Activated naive CD4-positive, alpha-beta T cell treated with anti-CD3 and anti-CD28 coated beads for 36 hours (primary cell): ENCODE measurements at regions not wholly inside any gene's neighbourhood (a gene's known extent, or its start where the extent isn't known, plus 50 kb on each side); places are given as distances from the start of the nearest gene placed in this dataset.

Source experiments
- CTCF ChIA-PET: fragments of 350-600 bp; sonication (Branson Sonifier 250); formaldehyde crosslinking; loops from one replicate; lab custom pipeline; 2021; ENCODE audit warnings: antibody characterized with exemption; lab: Charles Lee
- DNase-seq: peaks from one replicate; pipeline ENCODE4 v3.0.0-alpha.2; 2020
- H3K27ac Mint-ChIP-seq: one replicate; pipeline ENCODE4 v1.8.0; 2021; ENCODE audit warnings: mild to moderate bottlenecking, mixed read lengths
- H3K27me3 Mint-ChIP-seq: one replicate; pipeline ENCODE4 v1.8.0; 2021; ENCODE audit warnings: low read depth, mixed read lengths
- H3K36me3 Mint-ChIP-seq: one replicate; pipeline ENCODE4 v1.8.0; 2021; ENCODE audit warnings: low read depth, mixed read lengths
- H3K4me1 Mint-ChIP-seq: one replicate; pipeline ENCODE4 v1.8.0; 2021; ENCODE audit warnings: low read depth, mixed read lengths
- H3K4me3 Mint-ChIP-seq: one replicate; pipeline ENCODE4 v1.8.0; 2021; ENCODE audit warnings: mild to moderate bottlenecking, moderate library complexity, mixed read lengths
- H3K9me3 Mint-ChIP-seq: one replicate; pipeline ENCODE4 v1.8.0; 2021; ENCODE audit warnings: mixed read lengths
- intact Hi-C: fragments of 100-400 bp; cut with micrococcal nuclease; formaldehyde crosslinking; loops from one replicate; pipeline ENCODE4 v1.15.1; 2023

DNA sequence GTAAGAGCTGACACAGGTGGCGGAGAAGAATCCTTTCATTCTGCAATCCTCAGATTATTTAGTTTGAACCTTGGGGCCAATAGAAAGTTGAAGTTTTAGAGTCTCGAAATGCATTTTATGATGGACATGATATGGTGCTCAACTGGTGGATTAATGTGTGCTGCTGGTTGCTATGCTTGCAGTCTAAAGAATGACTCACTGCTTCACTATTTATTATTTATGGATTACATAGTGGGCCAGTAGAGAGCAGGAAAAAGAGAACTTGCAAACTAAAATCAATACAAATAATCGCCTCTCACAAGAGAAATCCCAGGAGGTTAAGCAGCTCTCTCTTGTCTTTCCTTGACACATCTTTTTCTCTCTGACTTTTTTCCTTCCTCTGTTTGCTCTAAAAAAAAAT lies 2326.8 kb upstream of the AGA start:
- H3K27me3 Mint-ChIP-seq: no peaks in the 10 kb centered on the region
- intact Hi-C loops: no loop called here

DNA sequence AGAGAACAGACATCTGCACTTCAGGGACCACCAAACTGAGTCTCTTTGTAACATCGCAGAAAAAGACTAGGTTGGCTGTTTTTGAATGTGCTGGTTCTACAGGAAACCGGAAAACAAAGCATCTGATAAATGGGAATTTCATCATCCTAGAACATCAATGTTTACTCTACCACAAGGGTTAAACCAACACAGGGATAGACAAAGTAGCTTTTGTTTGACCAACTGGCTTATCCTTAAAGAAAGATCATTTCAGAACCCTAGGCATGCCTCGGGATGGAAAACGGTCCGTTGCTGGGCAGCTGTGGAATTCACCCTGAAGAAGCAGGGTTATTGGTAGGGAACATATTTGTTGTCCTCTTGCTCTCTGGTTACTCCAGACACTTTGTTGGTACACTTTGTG lies 2355.5 kb upstream of the AGA start:
- Mint-ChIP-seq H3K27me3 (no peaks in the 10 kb centered on the region), H3K9me3 (peaks cover 2% of the 10 kb centered on the region), H3K4me3 (no peak overlapping the region), H3K27ac (no peak overlapping the region), H3K4me1 (no peaks in the 10 kb centered on the region), H3K36me3 (no peaks in the 10 kb centered on the region)
- intact Hi-C loops: no loop called here
- DNase-seq: no peak
- CTCF ChIA-PET: no interaction called here

More for the DNA sequence above, 2326.8 kb upstream of the AGA start:
- H3K9me3 Mint-ChIP-seq: peaks cover 4% of the 10 kb centered on the region
- no peaks in the 10 kb centered on the region for H3K4me1 Mint-ChIP-seq
- CTCF ChIA-PET: no interaction called here
- no peak for DNase-seq
- H3K4me3 Mint-ChIP-seq: no peak overlapping the region
- no peaks in the 10 kb centered on the region for H3K36me3 Mint-ChIP-seq
- no peak overlapping the region for H3K27ac Mint-ChIP-seq

DNA sequence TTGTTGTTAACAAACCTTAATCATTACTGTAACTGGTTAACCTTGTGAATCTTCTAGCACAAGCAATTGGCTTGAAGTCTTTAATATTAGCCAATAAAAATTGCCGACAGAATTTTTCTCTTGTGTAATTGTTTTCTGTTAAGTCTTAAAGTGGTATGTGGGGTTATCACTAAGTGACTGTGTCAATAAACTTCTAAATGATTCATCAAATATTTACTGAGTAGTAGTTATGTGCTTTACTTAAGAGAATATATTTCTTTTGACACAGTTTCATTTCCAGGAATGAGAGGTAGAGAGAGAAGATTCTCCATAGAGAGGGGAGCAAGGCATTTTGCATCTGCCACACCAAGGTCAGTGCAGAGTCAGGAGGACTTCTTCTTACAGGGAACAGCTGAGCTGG lies 2361.6 kb upstream of the AGA start:
- H3K27me3 Mint-ChIP-seq: no peaks in the 10 kb centered on the region
- no peak overlapping the region for H3K4me3 Mint-ChIP-seq
- H3K36me3 Mint-ChIP-seq: no peaks in the 10 kb centered on the region
- no peak for DNase-seq
- H3K9me3 Mint-ChIP-seq: peaks cover 11% of the 10 kb centered on the region
- H3K27ac Mint-ChIP-seq: no peak overlapping the region
- intact Hi-C loops: no loop called here
- CTCF ChIA-PET: interaction anchor here (0.6 kb wide), 1 partner anchor 15 kb away, joined by 3 read pairs; no protein-coding TSS in a partner anchor
- H3K4me1 Mint-ChIP-seq: no peaks in the 10 kb centered on the region

DNA sequence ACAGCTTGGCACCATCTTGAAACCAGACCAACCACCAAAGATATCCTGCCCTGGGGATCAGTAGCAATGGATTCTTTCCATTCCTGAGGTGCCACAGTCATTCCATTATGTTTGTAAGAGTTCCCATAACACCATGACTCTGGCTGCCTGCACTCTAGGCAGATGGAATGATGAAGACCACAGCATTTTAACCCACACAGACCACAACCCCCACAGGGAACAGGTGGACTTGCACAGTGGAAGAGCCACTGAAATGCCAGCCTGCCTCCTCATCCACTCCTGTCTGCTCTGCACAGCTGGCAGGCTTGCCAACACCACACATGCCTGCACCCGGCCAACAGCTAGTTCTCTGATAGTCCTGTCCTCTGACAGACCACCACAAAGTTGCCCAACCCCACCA lies 2362.2 kb upstream of the AGA start:
- H3K4me1 Mint-ChIP-seq: no peaks in the 10 kb centered on the region
- no peaks in the 10 kb centered on the region for H3K27me3 Mint-ChIP-seq
- H3K27ac Mint-ChIP-seq: no peak overlapping the region
- H3K4me3 Mint-ChIP-seq: no peak overlapping the region
- DNase-seq: no peak
- CTCF ChIA-PET: no interaction called here
- no peaks in the 10 kb centered on the region for H3K36me3 Mint-ChIP-seq
- intact Hi-C loops: no loop called here
- peaks cover 11% of the 10 kb centered on the region for H3K9me3 Mint-ChIP-seq

DNA sequence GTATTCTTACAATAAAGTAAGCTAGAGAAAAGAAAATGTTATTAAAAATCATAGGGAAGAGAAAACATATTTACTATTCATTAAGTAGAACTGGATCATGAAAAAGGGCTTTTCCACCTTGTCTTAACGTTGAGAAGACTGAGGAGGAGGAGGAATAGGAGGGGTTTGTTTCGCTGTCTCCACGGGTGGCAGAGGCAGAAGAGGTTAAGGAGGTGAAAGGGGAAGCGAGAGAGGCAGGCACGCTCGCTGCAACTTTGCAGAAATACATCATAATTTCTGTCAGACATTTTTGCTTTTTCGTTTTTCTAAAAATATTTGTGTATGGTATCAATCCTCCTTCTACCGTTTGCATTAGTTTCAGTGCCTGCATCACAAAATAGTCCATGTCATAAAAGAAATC lies 2375.1 kb upstream of the AGA start:
- CTCF ChIA-PET: no interaction called here
- DNase-seq: no peak
- H3K36me3 Mint-ChIP-seq: no peaks in the 10 kb centered on the region
- H3K4me3 Mint-ChIP-seq: no peak overlapping the region
- H3K27ac Mint-ChIP-seq: no peak overlapping the region
- peaks cover 5% of the 10 kb centered on the region for H3K9me3 Mint-ChIP-seq
- no peaks in the 10 kb centered on the region for H3K27me3 Mint-ChIP-seq
- no peaks in the 10 kb centered on the region for H3K4me1 Mint-ChIP-seq
- intact Hi-C loops: no loop called here

DNA sequence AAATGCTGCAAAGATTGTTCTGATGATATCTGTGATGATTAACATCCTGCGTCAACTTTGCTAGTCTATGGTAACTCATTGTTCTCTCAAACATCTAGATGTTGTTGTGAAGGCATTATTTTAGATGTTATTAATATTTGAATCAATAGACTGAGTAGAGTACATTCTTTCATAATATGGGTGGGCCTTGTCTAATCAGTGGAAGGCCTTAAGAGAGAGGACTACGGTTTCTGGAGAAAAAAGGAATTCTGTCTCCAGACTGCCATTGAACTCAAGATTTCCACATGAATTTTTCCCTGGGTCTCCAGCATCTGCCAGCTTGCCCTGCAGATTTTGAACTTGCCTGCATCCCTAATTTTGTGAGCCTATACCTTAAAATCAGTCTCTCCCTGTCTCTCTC lies 2381.1 kb upstream of the AGA start:
- Mint-ChIP-seq H3K36me3 (no peaks in the 10 kb centered on the region), H3K9me3 (no peaks in the 10 kb centered on the region), H3K4me3 (no peak overlapping the region), H3K27me3 (no peaks in the 10 kb centered on the region), H3K4me1 (no peaks in the 10 kb centered on the region), H3K27ac (no peak overlapping the region)
- CTCF ChIA-PET: no interaction called here
- intact Hi-C loops: no loop called here
- no peak for DNase-seq

DNA sequence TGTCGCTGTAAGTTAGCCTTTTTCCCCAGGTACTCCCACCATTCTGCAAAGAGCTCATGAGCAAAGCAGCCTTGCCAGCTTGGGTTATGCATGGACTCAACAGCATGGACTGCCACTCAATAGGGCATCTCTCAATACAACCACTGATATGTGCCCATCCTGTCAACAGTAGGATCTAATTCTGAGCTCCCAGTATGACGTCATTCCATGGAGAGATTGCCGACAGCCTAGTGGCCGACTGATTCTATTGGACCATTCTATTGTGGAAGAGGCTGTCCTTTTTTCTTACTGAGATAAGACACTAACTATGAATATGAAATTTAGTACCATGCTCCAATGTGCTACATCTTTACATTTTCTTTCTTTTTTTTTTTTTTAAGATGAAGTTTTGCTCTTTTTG lies 2389.0 kb upstream of the AGA start:
- Mint-ChIP-seq H3K36me3 (no peaks in the 10 kb centered on the region), H3K27ac (no peak overlapping the region), H3K4me3 (no peak overlapping the region), H3K27me3 (no peaks in the 10 kb centered on the region), H3K9me3 (peaks cover 10% of the 10 kb centered on the region), H3K4me1 (no peaks in the 10 kb centered on the region)
- no peak for DNase-seq
- intact Hi-C loops: no loop called here
- CTCF ChIA-PET: no interaction called here

DNA sequence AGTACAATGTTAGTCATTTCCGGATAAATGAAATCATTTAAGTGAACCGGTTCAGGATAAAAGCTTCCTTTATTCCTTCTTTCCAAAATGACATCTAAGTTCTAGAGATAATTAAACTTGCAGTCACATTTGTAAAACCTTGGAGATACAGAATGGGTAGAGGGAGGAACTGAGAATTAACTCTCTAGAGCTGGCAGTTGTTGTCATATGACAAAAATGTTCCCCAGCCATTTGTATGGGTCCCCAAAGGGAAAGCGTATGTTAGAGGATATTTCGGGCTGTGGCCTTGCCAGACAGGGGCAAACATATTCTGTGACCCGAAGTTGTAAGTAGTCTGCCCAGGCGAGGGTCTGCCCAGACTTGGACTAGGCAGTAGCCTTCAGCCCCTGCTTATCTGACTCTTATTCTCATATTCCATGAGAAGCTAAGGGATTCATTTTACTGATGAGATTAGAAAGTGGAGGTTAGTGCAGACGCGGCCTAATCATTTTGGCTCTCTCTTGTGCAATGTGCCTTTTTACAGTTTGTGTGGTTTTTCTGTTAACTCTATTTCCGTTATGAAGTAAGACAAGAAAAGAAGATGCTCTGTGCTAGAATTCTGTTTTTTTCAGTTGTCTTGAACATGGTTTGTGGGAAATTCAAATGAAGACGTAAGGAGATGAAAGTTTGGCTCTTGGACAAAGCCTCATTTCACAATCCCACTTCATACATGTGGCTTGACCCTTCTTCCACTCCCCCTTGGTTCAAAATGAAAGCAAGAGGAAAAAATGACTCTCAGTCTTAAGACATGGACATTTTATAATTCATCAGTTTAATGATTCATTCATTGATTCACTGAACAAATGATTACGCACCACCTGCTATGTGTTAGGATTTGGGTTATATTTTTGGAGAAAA lies 2394.2 kb upstream of the AGA start:
- Mint-ChIP-seq H3K27me3 (no peaks in the 10 kb centered on the region), H3K4me3 (no peak overlapping the region), H3K9me3 (peaks cover 10% of the 10 kb centered on the region), H3K27ac (no peak overlapping the region), H3K4me1 (no peaks in the 10 kb centered on the region), H3K36me3 (no peaks in the 10 kb centered on the region)
- CTCF ChIA-PET: no interaction called here
- no peak for DNase-seq
- intact Hi-C loops: no loop called here

DNA sequence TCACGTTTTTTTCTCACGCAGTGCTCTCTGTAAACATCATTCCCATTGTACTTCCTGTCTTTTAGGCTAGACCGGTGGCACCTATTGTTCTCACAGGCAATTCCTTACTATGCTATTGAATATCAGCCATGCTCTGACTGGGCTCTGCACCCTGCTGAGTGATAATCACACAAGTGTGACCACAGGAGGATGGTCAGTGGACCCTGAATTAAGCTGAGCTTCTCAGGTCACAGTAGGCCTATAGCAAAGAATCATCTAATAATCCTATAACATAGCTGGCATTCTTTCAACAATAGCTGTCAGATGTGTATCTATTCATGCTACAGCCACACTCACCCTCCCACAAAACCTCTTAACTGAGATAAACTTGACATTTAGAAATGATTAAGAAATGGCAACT lies 2399.8 kb upstream of the TENM3 start:
- no peaks in the 10 kb centered on the region for H3K36me3 Mint-ChIP-seq
- intact Hi-C loops: no loop called here
- peaks cover 6% of the 10 kb centered on the region for H3K9me3 Mint-ChIP-seq
- no peaks in the 10 kb centered on the region for H3K27me3 Mint-ChIP-seq
- H3K4me3 Mint-ChIP-seq: no peak overlapping the region
- DNase-seq: no peak
- CTCF ChIA-PET: no interaction called here
- H3K4me1 Mint-ChIP-seq: no peaks in the 10 kb centered on the region
- no peak overlapping the region for H3K27ac Mint-ChIP-seq

DNA sequence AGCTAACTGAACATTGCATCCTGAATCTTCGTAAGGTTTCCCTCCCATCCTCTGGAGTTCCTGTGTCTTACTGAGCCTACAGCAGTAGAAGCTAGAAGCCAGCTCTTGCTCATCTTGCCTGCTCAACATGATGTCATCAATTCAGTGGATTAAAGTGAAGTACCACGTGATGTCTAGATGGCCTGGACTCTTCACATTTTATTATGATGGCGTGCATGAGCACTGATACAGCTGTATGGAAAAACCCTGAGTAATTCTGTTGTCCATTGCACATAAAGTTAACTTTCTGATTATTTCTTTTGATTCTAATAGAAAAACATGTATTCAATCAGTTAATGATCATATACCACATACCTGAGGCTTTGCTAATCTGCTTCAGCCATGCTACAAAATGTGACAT lies 2387.7 kb upstream of the TENM3 start:
- no peak overlapping the region for H3K27ac Mint-ChIP-seq
- no peaks in the 10 kb centered on the region for H3K36me3 Mint-ChIP-seq
- peaks cover 7% of the 10 kb centered on the region for H3K9me3 Mint-ChIP-seq

DNA sequence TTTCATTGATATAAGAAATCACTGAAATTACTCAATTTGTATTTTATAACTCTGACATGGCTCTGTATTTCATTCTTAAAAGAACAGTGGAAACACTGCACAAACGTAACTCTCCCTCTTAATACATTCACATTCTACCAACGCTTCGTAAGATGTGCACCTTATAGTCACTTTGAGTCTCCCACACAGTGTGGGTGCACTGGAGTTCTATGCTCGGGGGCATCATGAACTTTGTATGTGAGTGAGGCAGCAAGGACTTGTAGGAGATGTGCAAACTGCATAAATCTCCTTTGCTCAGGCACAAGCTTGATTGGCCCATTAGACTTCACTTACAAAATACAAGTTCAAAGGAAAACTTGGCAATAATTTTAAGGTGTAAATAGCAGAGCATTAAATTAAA lies 2385.0 kb upstream of the TENM3 start:
- Mint-ChIP-seq H3K27me3 (no peaks in the 10 kb centered on the region), H3K4me1 (no peaks in the 10 kb centered on the region), H3K27ac (no peak overlapping the region), H3K4me3 (no peak overlapping the region), H3K9me3 (peaks cover 6% of the 10 kb centered on the region), H3K36me3 (no peaks in the 10 kb centered on the region)
- intact Hi-C loops: no loop called here
- no peak for DNase-seq
- CTCF ChIA-PET: no interaction called here

More for the DNA sequence above, 2387.7 kb upstream of the TENM3 start:
- intact Hi-C loops: no loop called here
- Mint-ChIP-seq H3K4me1 (no peaks in the 10 kb centered on the region), H3K27me3 (no peaks in the 10 kb centered on the region), H3K4me3 (no peak overlapping the region)
- DNase-seq: no peak
- CTCF ChIA-PET: no interaction called here

DNA sequence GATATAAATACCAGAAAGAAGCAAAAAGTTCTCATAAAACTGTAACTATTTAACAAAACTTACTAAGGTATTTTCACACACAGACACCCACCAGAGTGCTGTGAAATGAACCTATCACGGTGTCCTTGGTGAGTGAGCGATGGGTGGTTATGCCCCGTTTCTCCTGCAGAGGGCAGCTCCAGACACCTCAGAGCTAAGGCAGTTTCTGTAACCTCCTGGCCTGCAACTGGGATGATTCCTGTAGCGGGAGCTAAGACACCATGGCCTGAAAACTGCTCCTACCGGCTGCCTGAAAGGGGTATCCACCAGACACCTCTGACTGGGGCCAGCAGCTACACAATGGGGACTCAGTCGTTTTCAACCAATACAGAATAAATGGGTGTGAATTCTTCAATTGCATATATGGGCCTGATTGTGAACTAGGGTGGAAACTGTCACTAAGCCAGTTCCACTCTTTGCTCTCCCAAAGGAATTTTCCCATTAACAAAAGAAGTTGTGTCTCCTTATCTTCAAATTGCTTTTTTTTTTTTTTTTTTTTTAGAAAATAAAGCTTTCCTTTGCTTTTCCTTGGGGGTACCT lies 2375.8 kb upstream of the TENM3 start:
- Mint-ChIP-seq H3K36me3 (no peaks in the 10 kb centered on the region), H3K4me3 (no peak overlapping the region), H3K27me3 (no peaks in the 10 kb centered on the region), H3K4me1 (no peaks in the 10 kb centered on the region), H3K27ac (no peak overlapping the region), H3K9me3 (peaks cover 4% of the 10 kb centered on the region)
- intact Hi-C loops: loop anchor here (2.0 kb wide), 1 partner anchor 799 kb away; no protein-coding TSS in a partner anchor
- peak; percentile 44 for DNase-seq
- CTCF ChIA-PET: interaction anchor here (0.6 kb wide), 1 partner anchor 474 kb away, joined by 3 read pairs; no protein-coding TSS in a partner anchor

DNA sequence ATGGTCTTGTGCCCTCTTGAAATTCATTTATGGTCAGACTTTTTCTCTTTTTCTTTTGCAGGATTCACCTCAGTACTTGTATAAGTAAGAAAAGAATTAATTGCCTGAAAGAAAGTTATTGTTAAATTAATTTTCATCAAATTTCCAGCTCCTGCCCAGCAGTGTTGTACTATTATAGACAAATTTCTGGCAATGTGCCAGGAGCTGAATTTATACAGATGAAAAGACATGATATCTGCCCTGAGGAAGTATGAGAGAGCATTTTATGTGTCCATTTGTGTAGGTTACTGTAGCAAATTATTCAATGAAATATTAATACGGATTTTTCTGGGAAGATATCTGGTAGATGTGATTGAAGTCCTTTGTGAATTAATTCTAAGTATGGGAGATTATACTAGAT lies 2371.5 kb upstream of the TENM3 start:
- no peaks in the 10 kb centered on the region for H3K4me1 Mint-ChIP-seq
- intact Hi-C loops: no loop called here
- no peaks in the 10 kb centered on the region for H3K27me3 Mint-ChIP-seq
- DNase-seq: no peak
- H3K27ac Mint-ChIP-seq: no peak overlapping the region
- H3K9me3 Mint-ChIP-seq: peaks cover 3% of the 10 kb centered on the region
- no peak overlapping the region for H3K4me3 Mint-ChIP-seq
- CTCF ChIA-PET: no interaction called here
- no peaks in the 10 kb centered on the region for H3K36me3 Mint-ChIP-seq
